HL-60 (cell line): ENCODE measurements at regions not wholly inside any gene's neighbourhood (a gene's known extent, or its start where the extent isn't known, plus 50 kb on each side); places are given as distances from the start of the nearest gene placed in this dataset.

Source experiments
- DNase-seq, 2 experiments: peaks; one replicate each; pipeline ENCODE4 v3.0.0-alpha.2; 2010 to 2020; ENCODE audit warnings: low read depth in 1 of 2, low spot score in 1 of 2
- H3K27ac ChIP-seq: fragments of 250-450 bp; sonication (Bioruptor Pico); replicated peaks from 2 replicates; pipeline ENCODE4 v1.5.1; 2020; ENCODE audit warnings: mild to moderate bottlenecking, moderate library complexity
- H3K27me3 ChIP-seq: fragments of 250-450 bp; sonication (Bioruptor Pico); 2 replicates; pipeline ENCODE4 v1.5.1; 2021; ENCODE audit warnings: mild to moderate bottlenecking, moderate library complexity; ENCODE audit not compliant: insufficient read depth, poor library complexity, severe bottlenecking
- H3K4me3 ChIP-seq: replicated peaks from 2 replicates; pipeline ENCODE4 v1.5.1; 2011; ENCODE audit warnings: mild to moderate bottlenecking, control low read depth, low read length; ENCODE audit not compliant: insufficient read depth
- GABPA ChIP-seq: IDR thresholded peaks from 2 replicates; pipeline ENCODE4 v1.6.1; 2012; ENCODE audit warnings: low read depth
- POLR2AphosphoS5 ChIP-seq: IDR thresholded peaks from 2 replicates; pipeline ENCODE4 v1.6.1; 2012; ENCODE audit warnings: low read depth
- SPI1 ChIP-seq: IDR thresholded peaks from 2 replicates; pipeline ENCODE4 v1.6.1; 2012; ENCODE audit warnings: low read depth, mild to moderate bottlenecking, borderline replicate concordance
- TF ChIP-seq, protein P1 (sequence below): IDR thresholded peaks from 2 replicates; pipeline ENCODE4 v1.6.1; 2012; ENCODE audit warnings: low read depth; ENCODE audit not compliant: insufficient replicate concordance
- TF ChIP-seq, protein P2 (sequence below): IDR thresholded peaks from one replicate; pipeline ENCODE4 v1.5.1; 2011; ENCODE audit warnings: low read length, control low read depth, inconsistent platforms; ENCODE audit not compliant: insufficient read depth

DNA sequence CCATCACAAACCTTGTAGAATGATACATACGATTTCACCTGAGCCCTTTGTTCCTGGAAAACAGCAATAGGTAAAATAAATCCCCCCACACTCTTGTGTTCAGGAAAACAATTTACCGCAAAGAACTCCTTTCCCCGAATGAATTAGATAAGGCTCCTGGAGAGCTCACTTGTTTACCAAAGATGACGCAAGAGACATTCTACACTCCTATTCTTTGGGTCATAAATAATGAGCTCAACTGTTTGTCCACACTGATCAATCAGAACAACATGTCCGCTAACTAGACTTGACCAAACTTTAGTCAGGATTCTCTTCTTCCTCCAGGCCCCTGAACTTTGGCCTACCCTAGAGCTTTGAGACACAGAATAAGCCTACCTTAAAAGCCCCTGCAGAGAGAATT lies 271.9 kb upstream of the OPRM1 start:
- no peak for DNase-seq
- Histone ChIP-seq H3K27ac (no peak overlapping the region), H3K27me3 (no peaks in the 10 kb centered on the region), H3K4me3 (no peak overlapping the region)
- TF ChIP-seq SPI1 (no peak), POLR2AphosphoS5 (no peak), GABPA (no peak)
- TF ChIP-seq, protein P1, sequence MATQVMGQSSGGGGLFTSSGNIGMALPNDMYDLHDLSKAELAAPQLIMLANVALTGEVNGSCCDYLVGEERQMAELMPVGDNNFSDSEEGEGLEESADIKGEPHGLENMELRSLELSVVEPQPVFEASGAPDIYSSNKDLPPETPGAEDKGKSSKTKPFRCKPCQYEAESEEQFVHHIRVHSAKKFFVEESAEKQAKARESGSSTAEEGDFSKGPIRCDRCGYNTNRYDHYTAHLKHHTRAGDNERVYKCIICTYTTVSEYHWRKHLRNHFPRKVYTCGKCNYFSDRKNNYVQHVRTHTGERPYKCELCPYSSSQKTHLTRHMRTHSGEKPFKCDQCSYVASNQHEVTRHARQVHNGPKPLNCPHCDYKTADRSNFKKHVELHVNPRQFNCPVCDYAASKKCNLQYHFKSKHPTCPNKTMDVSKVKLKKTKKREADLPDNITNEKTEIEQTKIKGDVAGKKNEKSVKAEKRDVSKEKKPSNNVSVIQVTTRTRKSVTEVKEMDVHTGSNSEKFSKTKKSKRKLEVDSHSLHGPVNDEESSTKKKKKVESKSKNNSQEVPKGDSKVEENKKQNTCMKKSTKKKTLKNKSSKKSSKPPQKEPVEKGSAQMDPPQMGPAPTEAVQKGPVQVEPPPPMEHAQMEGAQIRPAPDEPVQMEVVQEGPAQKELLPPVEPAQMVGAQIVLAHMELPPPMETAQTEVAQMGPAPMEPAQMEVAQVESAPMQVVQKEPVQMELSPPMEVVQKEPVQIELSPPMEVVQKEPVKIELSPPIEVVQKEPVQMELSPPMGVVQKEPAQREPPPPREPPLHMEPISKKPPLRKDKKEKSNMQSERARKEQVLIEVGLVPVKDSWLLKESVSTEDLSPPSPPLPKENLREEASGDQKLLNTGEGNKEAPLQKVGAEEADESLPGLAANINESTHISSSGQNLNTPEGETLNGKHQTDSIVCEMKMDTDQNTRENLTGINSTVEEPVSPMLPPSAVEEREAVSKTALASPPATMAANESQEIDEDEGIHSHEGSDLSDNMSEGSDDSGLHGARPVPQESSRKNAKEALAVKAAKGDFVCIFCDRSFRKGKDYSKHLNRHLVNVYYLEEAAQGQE = no peak
- TF ChIP-seq, protein P2, sequence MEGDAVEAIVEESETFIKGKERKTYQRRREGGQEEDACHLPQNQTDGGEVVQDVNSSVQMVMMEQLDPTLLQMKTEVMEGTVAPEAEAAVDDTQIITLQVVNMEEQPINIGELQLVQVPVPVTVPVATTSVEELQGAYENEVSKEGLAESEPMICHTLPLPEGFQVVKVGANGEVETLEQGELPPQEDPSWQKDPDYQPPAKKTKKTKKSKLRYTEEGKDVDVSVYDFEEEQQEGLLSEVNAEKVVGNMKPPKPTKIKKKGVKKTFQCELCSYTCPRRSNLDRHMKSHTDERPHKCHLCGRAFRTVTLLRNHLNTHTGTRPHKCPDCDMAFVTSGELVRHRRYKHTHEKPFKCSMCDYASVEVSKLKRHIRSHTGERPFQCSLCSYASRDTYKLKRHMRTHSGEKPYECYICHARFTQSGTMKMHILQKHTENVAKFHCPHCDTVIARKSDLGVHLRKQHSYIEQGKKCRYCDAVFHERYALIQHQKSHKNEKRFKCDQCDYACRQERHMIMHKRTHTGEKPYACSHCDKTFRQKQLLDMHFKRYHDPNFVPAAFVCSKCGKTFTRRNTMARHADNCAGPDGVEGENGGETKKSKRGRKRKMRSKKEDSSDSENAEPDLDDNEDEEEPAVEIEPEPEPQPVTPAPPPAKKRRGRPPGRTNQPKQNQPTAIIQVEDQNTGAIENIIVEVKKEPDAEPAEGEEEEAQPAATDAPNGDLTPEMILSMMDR = no peak

DNA sequence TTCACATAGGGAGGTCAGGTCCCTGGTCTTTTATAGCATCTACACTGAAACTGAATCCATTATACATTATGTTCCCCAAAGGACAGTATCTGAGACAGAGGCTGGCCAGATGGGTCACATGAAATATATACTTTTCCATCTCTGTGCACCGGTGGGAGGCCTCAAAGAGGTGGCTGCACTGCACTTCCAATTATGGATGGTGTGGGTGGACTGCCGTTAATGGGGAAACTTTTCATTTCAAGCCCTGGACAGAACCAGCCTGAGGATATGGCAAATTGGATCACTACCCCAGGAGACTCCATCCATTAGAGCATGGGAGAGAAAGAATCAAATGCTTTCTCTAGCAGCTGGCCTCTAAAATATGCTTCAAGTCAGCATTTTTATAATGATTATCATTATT lies 280.5 kb upstream of the OPRM1 start:
- no peak overlapping the region for H3K4me3 ChIP-seq
- TF ChIP-seq, protein P2 = no peak
- TF ChIP-seq GABPA (no peak), SPI1 (no peak), POLR2AphosphoS5 (no peak)
- TF ChIP-seq, protein P1 = no peak

DNA sequence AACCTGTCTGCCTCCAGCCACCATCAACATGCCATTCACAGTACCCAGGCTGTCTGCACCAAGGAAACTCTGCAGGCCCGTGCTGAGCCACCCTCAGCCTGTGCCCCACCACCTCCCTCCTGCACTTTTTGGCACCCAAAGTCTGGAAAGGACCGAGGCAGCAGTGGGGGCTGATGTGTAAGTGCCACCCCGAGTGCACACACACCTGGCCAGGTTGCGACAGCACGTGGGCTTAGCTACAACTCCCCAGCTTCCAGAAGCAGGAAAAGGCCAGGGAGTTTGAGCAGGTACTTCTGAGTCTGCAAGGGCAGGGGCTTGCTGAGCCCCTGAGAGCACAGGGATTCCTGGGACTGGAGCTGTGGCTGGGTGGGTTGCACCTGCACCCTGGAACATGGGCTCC lies 303.3 kb upstream of the OPRM1 start:
- DNase-seq = no peak
- no peak overlapping the region for H3K4me3 ChIP-seq
- TF ChIP-seq SPI1 (no peak), POLR2AphosphoS5 (no peak), GABPA (no peak)
- TF ChIP-seq, protein P2 = no peak
- TF ChIP-seq, protein P1 = no peak
- H3K27ac ChIP-seq = no peak overlapping the region
- no peaks in the 10 kb centered on the region for H3K27me3 ChIP-seq

More for the DNA sequence above, 280.5 kb upstream of the OPRM1 start:
- Histone ChIP-seq H3K27me3 (no peaks in the 10 kb centered on the region), H3K27ac (no peak overlapping the region)
- no peak for DNase-seq
